Nephron (organoid): ENCODE measurements at regions not wholly inside any gene's neighbourhood (a gene's known extent, or its start where the extent isn't known, plus 50 kb on each side); places are given as distances from the start of the nearest gene placed in this dataset.

Experiments used
- H3K27ac Mint-ChIP-seq, 3 experiments: 2 replicates each; pipeline ENCODE4 v1.8.0; 2020; ENCODE audit warnings: mixed read lengths in 3 of 3, mild to moderate bottlenecking in 2 of 3, moderate library complexity in 1 of 3
- H3K27me3 Mint-ChIP-seq: 2 replicates; pipeline ENCODE4 v1.8.0; 2021; ENCODE audit warnings: low read depth, mild to moderate bottlenecking, moderate library complexity, mixed read lengths
- H3K36me3 Mint-ChIP-seq: 2 replicates; pipeline ENCODE4 v1.8.0; 2020; ENCODE audit warnings: low read depth, mixed read lengths
- H3K4me1 Mint-ChIP-seq: 2 replicates; pipeline ENCODE4 v1.8.0; 2020; ENCODE audit warnings: mixed read lengths
- H3K4me3 Mint-ChIP-seq, 3 experiments: 2 replicates each; pipeline ENCODE4 v1.8.0; 2020; ENCODE audit warnings: mild to moderate bottlenecking in 3 of 3, mixed read lengths in 3 of 3, moderate library complexity in 2 of 3
- H3K9me3 Mint-ChIP-seq: 2 replicates; pipeline ENCODE4 v1.8.0; 2020; ENCODE audit warnings: mixed read lengths
- CTCF ChIP-seq, 3 experiments: fragments of 200-600 bp; sonication (generic); IDR thresholded peaks; one replicate each; pipeline ENCODE4 v1.5.0; 2021; ENCODE audit warnings: antibody characterized with exemption in 3 of 3; ENCODE audit not compliant: unreplicated experiment in 3 of 3

GRCh38 chr5:143505934-143506333, 102.4 kb upstream of the NR3C1 start:
- no peaks in the 10 kb centered on the region for H3K9me3 Mint-ChIP-seq
- peaks cover 33% of the 10 kb centered on the region for H3K4me1 Mint-ChIP-seq
- no peaks in the 10 kb centered on the region for H3K27me3 Mint-ChIP-seq
- no peak overlapping the region for H3K4me3 Mint-ChIP-seq
- H3K27ac Mint-ChIP-seq: no peak overlapping the region
- H3K36me3 Mint-ChIP-seq: no peaks in the 10 kb centered on the region
- TF ChIP-seq CTCF (IDR thresholded peaks at IDR 0.05; ENCODE audit: unreplicated experiment in 3 of 3): no peak

- peaks cover 33% of the 10 kb centered on the region for H3K4me1 Mint-ChIP-seq
- TF ChIP-seq CTCF (IDR thresholded peaks at IDR 0.05; ENCODE audit: unreplicated experiment in 3 of 3): no peak
- no peaks in the 10 kb centered on the region for H3K27me3 Mint-ChIP-seq
- no peak overlapping the region for H3K4me3 Mint-ChIP-seq
- no peaks in the 10 kb centered on the region for H3K9me3 Mint-ChIP-seq
- H3K36me3 Mint-ChIP-seq: no peaks in the 10 kb centered on the region
- H3K27ac Mint-ChIP-seq: no peak overlapping the region
Observed at GRCh38 chr5:143505354-143505753, 101.9 kb upstream of the NR3C1 start.

- Mint-ChIP-seq H3K4me1 (peaks cover 43% of the 10 kb centered on the region), H3K36me3 (no peaks in the 10 kb centered on the region), H3K27me3 (no peaks in the 10 kb centered on the region), H3K4me3 (peak overlapping the region in 2 of 3 experiments; percentile 12 to 35), H3K9me3 (no peaks in the 10 kb centered on the region), H3K27ac (peak overlapping the region; percentile 77 to 97 (median 93))
- TF ChIP-seq CTCF (IDR thresholded peaks at IDR 0.05; ENCODE audit: unreplicated experiment in 3 of 3): no peak
Observed at GRCh38 chr5:143501310-143502044, 98.0 kb upstream of the NR3C1 start.

GRCh38 chr5:143499480-143500114, 96.1 kb upstream of the NR3C1 start:
- Mint-ChIP-seq H3K9me3 (no peaks in the 10 kb centered on the region), H3K4me3 (no peak overlapping the region), H3K27me3 (no peaks in the 10 kb centered on the region), H3K27ac (peak overlapping the region in 2 of 3 experiments; percentile 32 to 43), H3K4me1 (peaks cover 57% of the 10 kb centered on the region), H3K36me3 (no peaks in the 10 kb centered on the region)
- no peak for TF ChIP-seq CTCF (IDR thresholded peaks at IDR 0.05; ENCODE audit: unreplicated experiment in 3 of 3)

GRCh38 chr5:143498821-143499220, 95.3 kb upstream of the NR3C1 start:
- no peaks in the 10 kb centered on the region for H3K9me3 Mint-ChIP-seq
- no peak for TF ChIP-seq CTCF (IDR thresholded peaks at IDR 0.05; ENCODE audit: unreplicated experiment in 3 of 3)
- no peak overlapping the region for H3K4me3 Mint-ChIP-seq
- H3K36me3 Mint-ChIP-seq: no peaks in the 10 kb centered on the region
- no peaks in the 10 kb centered on the region for H3K27me3 Mint-ChIP-seq
- H3K4me1 Mint-ChIP-seq: peaks cover 62% of the 10 kb centered on the region
- H3K27ac Mint-ChIP-seq: peak overlapping the region in 1 of 3 experiments; percentile 32
